ENCODE measurements at regions not wholly inside any gene's neighbourhood (a gene's known extent, or its start where the extent isn't known, plus 50 kb on each side); places are given as distances from the start of the nearest gene placed in this dataset.

- TF ChIP-seq CTCF (IDR thresholded peaks at IDR 0.05; ENCODE audit: poor library complexity): no peak
- TF ChIP-seq EZH2 (IDR thresholded peaks at IDR 0.05; ENCODE audit: borderline replicate concordance): no peak
Observed at GRCh38 chr6:65908065-65908464, 201.0 kb upstream of the EYS start.

Measured in hepatocyte (in vitro differentiated cells).